Liver (tissue), 3 donors: ENCODE measurements at regions not wholly inside any gene's neighbourhood (a gene's known extent, or its start where the extent isn't known, plus 50 kb on each side); places are given as distances from the start of the nearest gene placed in this dataset.

Experiments
- TAF1 ChIP-seq: conservative IDR thresholded peaks from 2 replicates; pipeline ENCODE4 v1.6.1; 2016; ENCODE audit warnings: antibody characterized with exemption, mild to moderate bottlenecking
- YY1 ChIP-seq: IDR thresholded peaks from 2 replicates; pipeline ENCODE4 v1.6.1; 2016; ENCODE audit warnings: antibody characterized with exemption, mild to moderate bottlenecking
- TF ChIP-seq, protein P1 (sequence below): IDR thresholded peaks from 2 replicates; pipeline ENCODE4 v1.6.1; 2016; ENCODE audit warnings: antibody characterized with exemption
- TF ChIP-seq, protein P2 (sequence below): fragments of 150-350 bp; IDR thresholded peaks from 2 replicates; pipeline ENCODE4 v1.5.1; 2017; ENCODE audit warnings: improper control_type of control experiment, low read depth, low read length; ENCODE audit not compliant: missing input control
- donor health status: healthy.
- donor health status: healthy.

DNA sequence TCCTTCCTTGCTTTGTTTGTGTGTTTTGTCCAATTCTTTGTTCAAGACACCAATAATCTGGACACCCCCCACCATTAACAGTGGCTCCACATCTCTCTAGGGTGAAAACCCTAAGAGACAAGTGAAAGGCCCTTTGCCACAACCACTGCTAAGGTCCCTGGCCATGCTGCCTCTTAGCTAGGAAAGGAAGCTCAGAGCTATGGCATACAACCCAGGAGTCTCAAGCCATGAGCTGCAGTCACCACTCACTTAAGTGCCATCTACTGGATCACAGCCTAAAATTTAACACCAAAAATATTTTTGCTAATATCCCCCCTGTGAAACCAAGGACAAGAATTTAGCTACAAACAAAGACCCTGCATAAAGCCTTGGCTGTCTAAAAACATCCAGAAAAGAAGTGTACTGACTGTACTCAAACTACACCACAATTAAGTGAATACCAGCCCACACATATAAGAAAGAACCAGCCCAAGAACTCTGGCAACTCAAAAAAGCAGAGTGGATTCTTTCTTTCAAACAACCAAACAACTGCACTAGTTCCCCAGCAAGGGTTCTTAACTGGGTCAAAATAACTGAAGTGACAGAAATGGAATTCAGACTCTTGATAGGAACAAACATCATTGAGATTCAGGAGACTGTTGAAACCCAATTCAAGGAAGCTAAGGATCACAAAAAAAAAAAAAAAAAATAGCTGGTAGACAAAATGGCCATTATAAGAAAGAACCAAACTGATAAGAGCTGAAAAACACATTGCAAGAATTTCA is 130.1 kb upstream of the GALNT5 start:
- TF ChIP-seq, protein P1, sequence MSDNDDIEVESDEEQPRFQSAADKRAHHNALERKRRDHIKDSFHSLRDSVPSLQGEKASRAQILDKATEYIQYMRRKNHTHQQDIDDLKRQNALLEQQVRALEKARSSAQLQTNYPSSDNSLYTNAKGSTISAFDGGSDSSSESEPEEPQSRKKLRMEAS = no peak
- TF ChIP-seq, protein P2, sequence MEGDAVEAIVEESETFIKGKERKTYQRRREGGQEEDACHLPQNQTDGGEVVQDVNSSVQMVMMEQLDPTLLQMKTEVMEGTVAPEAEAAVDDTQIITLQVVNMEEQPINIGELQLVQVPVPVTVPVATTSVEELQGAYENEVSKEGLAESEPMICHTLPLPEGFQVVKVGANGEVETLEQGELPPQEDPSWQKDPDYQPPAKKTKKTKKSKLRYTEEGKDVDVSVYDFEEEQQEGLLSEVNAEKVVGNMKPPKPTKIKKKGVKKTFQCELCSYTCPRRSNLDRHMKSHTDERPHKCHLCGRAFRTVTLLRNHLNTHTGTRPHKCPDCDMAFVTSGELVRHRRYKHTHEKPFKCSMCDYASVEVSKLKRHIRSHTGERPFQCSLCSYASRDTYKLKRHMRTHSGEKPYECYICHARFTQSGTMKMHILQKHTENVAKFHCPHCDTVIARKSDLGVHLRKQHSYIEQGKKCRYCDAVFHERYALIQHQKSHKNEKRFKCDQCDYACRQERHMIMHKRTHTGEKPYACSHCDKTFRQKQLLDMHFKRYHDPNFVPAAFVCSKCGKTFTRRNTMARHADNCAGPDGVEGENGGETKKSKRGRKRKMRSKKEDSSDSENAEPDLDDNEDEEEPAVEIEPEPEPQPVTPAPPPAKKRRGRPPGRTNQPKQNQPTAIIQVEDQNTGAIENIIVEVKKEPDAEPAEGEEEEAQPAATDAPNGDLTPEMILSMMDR = no peak
- no peak for TF ChIP-seq TAF1
- no peak for TF ChIP-seq YY1
